SK-N-SH (cell line): ENCODE measurements at regions not wholly inside any gene's neighbourhood (a gene's known extent, or its start where the extent isn't known, plus 50 kb on each side); places are given as distances from the start of the nearest gene placed in this dataset.

Experiments
- CTCF ChIA-PET: fragments of 300-600, 350-600 bp; formaldehyde crosslinking; extraction: SDS; loops from one replicate; lab custom pipeline; 2021; lab: Yijun Ruan, JAX
- POLR2A ChIA-PET: fragments of 350-600 bp; sonication (Branson Sonifier 250); formaldehyde crosslinking; extraction: SDS; loops from one replicate; lab custom pipeline; 2020; ENCODE audit warnings: antibody characterized with exemption, inconsistent platforms; lab: Yijun Ruan, JAX
- DNase-seq: peaks from one replicate; pipeline ENCODE4 v3.0.0; 2012
- H2AFZ ChIP-seq: fragments of 200-600 bp; sonication (generic); 2 replicates; pipeline ENCODE4 v1.8.1; 2016; ENCODE audit warnings: antibody characterized with exemption, mild to moderate bottlenecking, low read depth
- H3F3A ChIP-seq: fragments of 200-600 bp; sonication (generic); replicated peaks from 2 replicates; pipeline ENCODE3; 2016; ENCODE audit warnings: antibody characterized with exemption, mild to moderate bottlenecking; ENCODE audit not compliant: insufficient read depth
- H3K27ac ChIP-seq, 2 experiments: fragments of 200-500 bp in 1 of 2; fragments of 200-600 bp in 1 of 2; sonication (Bioruptor generic) in 1 of 2; sonication (generic), shearing (Covaris generic) in 1 of 2; 2 replicates each; pipeline versions ENCODE4 v1.5.1 to v1.6.1; 2014 to 2016; ENCODE audit warnings: low read depth in 2 of 2, inconsistent platforms in 1 of 2, low read length in 1 of 2, mild to moderate bottlenecking in 1 of 2, mixed read lengths in 1 of 2
- H3K27me3 ChIP-seq: fragments of 200-600 bp; sonication (generic), shearing (Covaris generic); 2 replicates; pipeline ENCODE4 v1.6.1; 2016; ENCODE audit warnings: mixed run types; ENCODE audit not compliant: insufficient read depth
- H3K36me3 ChIP-seq, 2 experiments: fragments of 200-500 bp in 1 of 2; fragments of 200-600 bp in 1 of 2; sonication (Bioruptor generic) in 1 of 2; sonication (generic) in 1 of 2; replicated peaks in 1 of 2; 2 replicates each; pipeline versions ENCODE3 to v1.5.1; 2014 to 2016; ENCODE audit warnings: low read length in 1 of 2, mild to moderate bottlenecking in 1 of 2; ENCODE audit not compliant: insufficient read depth in 2 of 2, control insufficient read depth in 1 of 2
- H3K4me1 ChIP-seq, 2 experiments: fragments of 200-500 bp in 1 of 2; fragments of 200-600 bp in 1 of 2; sonication (Bioruptor generic) in 1 of 2; sonication (generic), shearing (Covaris generic) in 1 of 2; 2 replicates each; pipeline versions ENCODE4 v1.5.1 to v1.6.1; 2014 to 2016; ENCODE audit warnings: low read depth in 1 of 2, low read length in 1 of 2, mixed run types in 1 of 2; ENCODE audit not compliant: insufficient read depth in 2 of 2, control insufficient read depth in 1 of 2
- H3K4me2 ChIP-seq: fragments of 200-600 bp; sonication (generic), shearing (Covaris generic); 2 replicates; pipeline ENCODE4 v1.6.1; 2017; ENCODE audit warnings: mixed run types
- H3K4me3 ChIP-seq, 2 experiments: fragments of 200-500 bp in 1 of 2; fragments of 200-600 bp in 1 of 2; sonication (Bioruptor generic) in 1 of 2; sonication (generic), shearing (Covaris generic) in 1 of 2; 2 replicates each; pipeline versions ENCODE4 v1.5.1 to v1.8.1; 2014 to 2016; ENCODE audit warnings: low read depth in 2 of 2, inconsistent platforms in 1 of 2, low read length in 1 of 2, mild to moderate bottlenecking in 1 of 2, mixed read lengths in 1 of 2, moderate library complexity in 1 of 2
- H3K79me2 ChIP-seq: fragments of 200-600 bp; sonication (generic); 2 replicates; pipeline ENCODE4 v1.8.1; 2017; ENCODE audit warnings: mild to moderate bottlenecking; ENCODE audit not compliant: insufficient read depth
- H3K9ac ChIP-seq: fragments of 200-600 bp; sonication (generic); 2 replicates; pipeline ENCODE4 v1.6.1; 2017; ENCODE audit warnings: mixed run types
- H3K9me2 ChIP-seq: fragments of 200-600 bp; sonication (generic); 2 replicates; pipeline ENCODE4 v1.6.1; 2017; ENCODE audit warnings: mixed run types
- H3K9me3 ChIP-seq: fragments of 200-600 bp; sonication (generic); 2 replicates; pipeline ENCODE4 v1.6.1; 2017; ENCODE audit warnings: mixed run types, mild to moderate bottlenecking, moderate library complexity
- H4K20me1 ChIP-seq: fragments of 200-600 bp; sonication (generic); 2 replicates; pipeline ENCODE4 v1.6.1; 2017; ENCODE audit warnings: mild to moderate bottlenecking, mixed run types; ENCODE audit not compliant: insufficient read depth
- ELF1 ChIP-seq: IDR thresholded peaks from 2 replicates; pipeline ENCODE4 v1.4.0; 2012
- EP300 ChIP-seq, 2 experiments: IDR thresholded peaks; 2 replicates each; pipeline versions ENCODE4 v1.4.0 to v1.6.1; 2012; ENCODE audit warnings: borderline replicate concordance in 1 of 2, low read depth in 1 of 2, low read length in 1 of 2
- EZH2phosphoT487 ChIP-seq: fragments of 200-600 bp; sonication (generic); IDR thresholded peaks from 2 replicates; pipeline ENCODE4 v1.6.1; 2017; ENCODE audit warnings: low read depth, mixed run types, mild to moderate bottlenecking, antibody characterized with exemption, moderate library complexity, borderline replicate concordance
- FOSL2 ChIP-seq: IDR thresholded peaks from 2 replicates; pipeline ENCODE4 v1.4.0; 2012; ENCODE audit warnings: low read depth, mild to moderate bottlenecking, moderate library complexity, borderline replicate concordance
- FOXJ3 ChIP-seq: sonication (generic); formaldehyde crosslinking; IDR thresholded peaks from 2 replicates; pipeline ENCODE4 v1.5.1; 2020; ENCODE audit warnings: mild to moderate bottlenecking, missing genetic modification reagents
- GABPA ChIP-seq: IDR thresholded peaks from 2 replicates; pipeline ENCODE4 v1.4.0; 2012; ENCODE audit warnings: low read depth, mild to moderate bottlenecking
- GATA2 ChIP-seq: sonication (generic); formaldehyde crosslinking; IDR thresholded peaks from 2 replicates; pipeline ENCODE4 v1.5.0; 2020; ENCODE audit warnings: mild to moderate bottlenecking, missing genetic modification reagents
- IRF3 ChIP-seq: fragments of 150-350 bp; IDR thresholded peaks from 2 replicates; pipeline ENCODE4 v1.6.1; 2016; ENCODE audit warnings: mild to moderate bottlenecking, low read depth, low read length
- MEF2A ChIP-seq: IDR thresholded peaks from 2 replicates; pipeline ENCODE4 v1.4.0; 2012; ENCODE audit warnings: low read depth, borderline replicate concordance
- NRF1 ChIP-seq: IDR thresholded peaks from 2 replicates; pipeline ENCODE4 v1.6.1; 2012; ENCODE audit warnings: low read depth, mild to moderate bottlenecking, low read length
- RCOR1 ChIP-seq: fragments of 150-350 bp; IDR thresholded peaks from 2 replicates; pipeline ENCODE4 v1.6.1; 2017; ENCODE audit warnings: antibody characterized with exemption, low read length
- RXRA ChIP-seq: IDR thresholded peaks from 2 replicates; pipeline ENCODE4 v1.4.0; 2012; ENCODE audit warnings: low read depth, mild to moderate bottlenecking, borderline replicate concordance
- SIN3A ChIP-seq: IDR thresholded peaks from 2 replicates; pipeline ENCODE4 v1.6.1; 2012; ENCODE audit warnings: low read depth, mild to moderate bottlenecking, low read length, moderate library complexity, borderline replicate concordance
- SMC3 ChIP-seq: IDR thresholded peaks from 2 replicates; pipeline ENCODE4 v1.6.1; 2012; ENCODE audit warnings: low read depth, low read length, improper control_type of control experiment
- TCF12 ChIP-seq: IDR thresholded peaks from 2 replicates; pipeline ENCODE4 v1.4.0; 2012
- USF2 ChIP-seq: fragments of 150-350 bp; IDR thresholded peaks from 2 replicates; pipeline ENCODE4 v1.6.1; 2017; ENCODE audit warnings: antibody characterized with exemption, low read length, low read depth, borderline replicate concordance
- YY1 ChIP-seq: IDR thresholded peaks from 2 replicates; pipeline ENCODE4 v1.4.0; 2012; ENCODE audit warnings: low read depth, mild to moderate bottlenecking
- ZBTB33 ChIP-seq: IDR thresholded peaks from 2 replicates; pipeline ENCODE4 v1.4.0; 2012; ENCODE audit warnings: low read depth, borderline replicate concordance
- WGBS: methylation state at CpG from one replicate; pipeline ENCODE4 v1.1.6; 2017; ENCODE audit warnings: low lambda C conversion rate; 5-methylcytosine and 5-hydroxymethylcytosine counted together

GRCh38 chr2:220420820-220421219, 793.4 kb downstream of the SLC4A3 start:
- Histone ChIP-seq H3K9me2 (no peaks in the 10 kb centered on the region), H3F3A (no peaks in the 10 kb centered on the region), H2AFZ (no peak overlapping the region), H3K79me2 (no peaks in the 10 kb centered on the region), H3K4me2 (no peak overlapping the region), H3K4me3 (no peak overlapping the region), H3K4me1 (no peaks in the 10 kb centered on the region; a peak in 1 of 4 replicates), H3K9me3 (no peaks in the 10 kb centered on the region), H3K36me3 (no peaks in the 10 kb centered on the region), H3K27ac (no peak overlapping the region), H4K20me1 (no peaks in the 10 kb centered on the region), H3K27me3 (no peaks in the 10 kb centered on the region), H3K9ac (no peak overlapping the region)
- DNase-seq = no peak
- TF ChIP-seq NRF1 = no peak
- TF ChIP-seq ZBTB33 = no peak
- TF ChIP-seq MEF2A = no peak
- no peak for TF ChIP-seq SMC3
- no peak for TF ChIP-seq SIN3A
- ChIA-PET CTCF (no interaction called here), POLR2A (no interaction called here)

- no peaks in the 10 kb centered on the region; a peak in 1 of 4 replicates for H3K4me1 ChIP-seq
- H3K9me2 ChIP-seq = no peaks in the 10 kb centered on the region
- H2AFZ ChIP-seq = no peak overlapping the region
- DNase-seq = no peak
- no peak overlapping the region for H3K4me3 ChIP-seq
- 5% methylated on average over 1 of the region's 1 CpG for WGBS
- no peak overlapping the region for H3K27ac ChIP-seq
- H3K79me2 ChIP-seq = no peaks in the 10 kb centered on the region
- TF ChIP-seq GATA2 (no peak), FOXJ3 (CRISPR knock-in tag) (no peak), FOSL2 (no peak), GABPA (no peak), RXRA (no peak)
- H3F3A ChIP-seq = no peaks in the 10 kb centered on the region
- no peak overlapping the region for H3K9ac ChIP-seq
- H4K20me1 ChIP-seq = no peaks in the 10 kb centered on the region
- CTCF ChIA-PET = no interaction called here
- H3K36me3 ChIP-seq = no peaks in the 10 kb centered on the region
- no peak overlapping the region for H3K4me2 ChIP-seq
- POLR2A ChIA-PET = no interaction called here
- no peaks in the 10 kb centered on the region for H3K27me3 ChIP-seq
- H3K9me3 ChIP-seq = no peaks in the 10 kb centered on the region
These were observed 795.2 kb downstream of the SLC4A3 start for GRCh38 chr2:220422676-220423075.

- Histone ChIP-seq H2AFZ (no peak overlapping the region), H3F3A (no peaks in the 10 kb centered on the region), H3K36me3 (no peaks in the 10 kb centered on the region), H3K4me2 (no peak overlapping the region), H3K79me2 (no peaks in the 10 kb centered on the region), H3K4me1 (no peaks in the 10 kb centered on the region; a peak in 2 of 4 replicates), H4K20me1 (no peaks in the 10 kb centered on the region), H3K9ac (no peak overlapping the region), H3K9me2 (no peaks in the 10 kb centered on the region), H3K27ac (no peak overlapping the region), H3K9me3 (no peaks in the 10 kb centered on the region), H3K27me3 (no peaks in the 10 kb centered on the region), H3K4me3 (no peak overlapping the region)
- ChIA-PET POLR2A (no interaction called here), CTCF (no interaction called here)
- no peak for DNase-seq
- 3% methylated on average over 2 of the region's 2 CpGs for WGBS
- TF ChIP-seq ELF1 (no peak), IRF3 (no peak), EZH2phosphoT487 (no peak), GATA2 (no peak), NRF1 (no peak), EP300 (IDR thresholded peaks at IDR 0.05; ENCODE audit: borderline replicate concordance in 1 of 2, low read depth in 1 of 2, low read length in 1 of 2) (no peak), ZBTB33 (no peak), USF2 (no peak), MEF2A (no peak), TCF12 (no peak), RCOR1 (no peak), YY1 (no peak)
These were observed 797.1 kb downstream of the SLC4A3 start for GRCh38 chr2:220424561-220424960.
